Nephron progenitor cell (in vitro differentiated cells): ENCODE measurements at regions not wholly inside any gene's neighbourhood (a gene's known extent, or its start where the extent isn't known, plus 50 kb on each side); places are given as distances from the start of the nearest gene placed in this dataset.
A peak's percentile ranks its signal among the peaks of the same experiment; 100 is the strongest.

Source experiments
- DNase-seq: peaks from one replicate; pipeline ENCODE4 v3.0.0; 2021
- H3K27ac Mint-ChIP-seq: 2 replicates; pipeline ENCODE4 v1.8.0; 2021; ENCODE audit warnings: mild to moderate bottlenecking, moderate library complexity, mixed read lengths
- H3K27me3 Mint-ChIP-seq: 2 replicates; pipeline ENCODE4 v1.8.0; 2021; ENCODE audit warnings: mild to moderate bottlenecking, low read depth, mixed read lengths; ENCODE audit not compliant: poor library complexity
- H3K36me3 Mint-ChIP-seq: 2 replicates; pipeline ENCODE4 v1.8.0; 2021; ENCODE audit warnings: low read depth, mixed read lengths
- H3K4me1 Mint-ChIP-seq: 2 replicates; pipeline ENCODE4 v1.8.0; 2021; ENCODE audit warnings: mixed read lengths
- H3K4me3 Mint-ChIP-seq: 2 replicates; pipeline ENCODE4 v1.8.0; 2021; ENCODE audit warnings: mild to moderate bottlenecking, moderate library complexity, mixed read lengths
- H3K9me3 Mint-ChIP-seq: 2 replicates; pipeline ENCODE4 v1.8.0; 2021; ENCODE audit warnings: mild to moderate bottlenecking, moderate library complexity, mixed read lengths
- TF ChIP-seq, protein P1 (sequence below): fragments of 200-600 bp; sonication (generic); IDR thresholded peaks from 2 replicates; pipeline ENCODE4 v1.5.0; 2021; ENCODE audit warnings: antibody characterized with exemption

- no peaks in the 10 kb centered on the region for H3K27me3 Mint-ChIP-seq
- peaks cover 9% of the 10 kb centered on the region for H3K4me1 Mint-ChIP-seq
- H3K27ac Mint-ChIP-seq: no peak overlapping the region
- H3K4me3 Mint-ChIP-seq: no peak overlapping the region
- TF ChIP-seq, protein P1, sequence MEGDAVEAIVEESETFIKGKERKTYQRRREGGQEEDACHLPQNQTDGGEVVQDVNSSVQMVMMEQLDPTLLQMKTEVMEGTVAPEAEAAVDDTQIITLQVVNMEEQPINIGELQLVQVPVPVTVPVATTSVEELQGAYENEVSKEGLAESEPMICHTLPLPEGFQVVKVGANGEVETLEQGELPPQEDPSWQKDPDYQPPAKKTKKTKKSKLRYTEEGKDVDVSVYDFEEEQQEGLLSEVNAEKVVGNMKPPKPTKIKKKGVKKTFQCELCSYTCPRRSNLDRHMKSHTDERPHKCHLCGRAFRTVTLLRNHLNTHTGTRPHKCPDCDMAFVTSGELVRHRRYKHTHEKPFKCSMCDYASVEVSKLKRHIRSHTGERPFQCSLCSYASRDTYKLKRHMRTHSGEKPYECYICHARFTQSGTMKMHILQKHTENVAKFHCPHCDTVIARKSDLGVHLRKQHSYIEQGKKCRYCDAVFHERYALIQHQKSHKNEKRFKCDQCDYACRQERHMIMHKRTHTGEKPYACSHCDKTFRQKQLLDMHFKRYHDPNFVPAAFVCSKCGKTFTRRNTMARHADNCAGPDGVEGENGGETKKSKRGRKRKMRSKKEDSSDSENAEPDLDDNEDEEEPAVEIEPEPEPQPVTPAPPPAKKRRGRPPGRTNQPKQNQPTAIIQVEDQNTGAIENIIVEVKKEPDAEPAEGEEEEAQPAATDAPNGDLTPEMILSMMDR: no peak
- H3K9me3 Mint-ChIP-seq: no peaks in the 10 kb centered on the region
- no peak for DNase-seq
- peaks cover 20% of the 10 kb centered on the region for H3K36me3 Mint-ChIP-seq
Measured at GRCh38 chr13:73983109-73983508, 151.1 kb downstream of the KLF12 start.

- Mint-ChIP-seq H3K36me3 (peaks cover 29% of the 10 kb centered on the region), H3K27ac (no peak overlapping the region), H3K27me3 (no peaks in the 10 kb centered on the region), H3K4me1 (peaks cover 7% of the 10 kb centered on the region), H3K9me3 (peaks cover under 1% of the 10 kb centered on the region), H3K4me3 (no peak overlapping the region)
- peak; percentile 7 for DNase-seq
- TF ChIP-seq, protein P1: no peak
Measured at GRCh38 chr13:73981595-73981994, 152.6 kb downstream of the KLF12 start.

DNA sequence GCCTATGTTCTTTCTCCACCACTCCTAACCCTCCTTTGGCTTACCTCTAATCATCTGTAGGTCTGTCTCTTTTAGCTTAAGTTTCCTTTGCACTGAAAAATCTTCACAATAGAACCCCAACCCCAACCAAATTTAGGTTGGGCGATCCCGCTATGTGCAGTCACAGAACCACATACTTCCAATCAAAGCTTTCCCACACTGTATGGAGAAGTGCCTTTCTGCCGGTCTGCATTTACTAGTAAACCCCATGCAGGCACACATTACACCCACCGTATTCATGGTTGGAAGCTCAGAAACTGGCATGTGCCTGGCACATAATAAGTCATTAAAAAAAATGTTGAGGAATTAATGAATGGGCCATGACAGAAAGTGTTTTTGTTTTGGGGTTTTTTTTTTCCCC is 158.4 kb downstream of the KLF12 start:
- no peaks in the 10 kb centered on the region for H3K4me1 Mint-ChIP-seq
- H3K9me3 Mint-ChIP-seq: peaks cover 31% of the 10 kb centered on the region
- no peak overlapping the region for H3K27ac Mint-ChIP-seq
- TF ChIP-seq, protein P1: no peak
- H3K27me3 Mint-ChIP-seq: no peaks in the 10 kb centered on the region
- peaks cover 55% of the 10 kb centered on the region for H3K36me3 Mint-ChIP-seq
- H3K4me3 Mint-ChIP-seq: no peak overlapping the region
- no peak for DNase-seq

- TF ChIP-seq, protein P1: no peak
- no peaks in the 10 kb centered on the region for H3K4me1 Mint-ChIP-seq
- H3K4me3 Mint-ChIP-seq: no peak overlapping the region
- no peak for DNase-seq
- peaks cover 31% of the 10 kb centered on the region for H3K9me3 Mint-ChIP-seq
- peaks cover 52% of the 10 kb centered on the region for H3K36me3 Mint-ChIP-seq
- no peaks in the 10 kb centered on the region for H3K27me3 Mint-ChIP-seq
- no peak overlapping the region for H3K27ac Mint-ChIP-seq
Measured at GRCh38 chr13:73974051-73974450, 160.2 kb downstream of the KLF12 start.

- H3K27me3 Mint-ChIP-seq: no peaks in the 10 kb centered on the region
- H3K4me1 Mint-ChIP-seq: no peaks in the 10 kb centered on the region
- DNase-seq: no peak
- H3K36me3 Mint-ChIP-seq: peaks cover 47% of the 10 kb centered on the region
- H3K4me3 Mint-ChIP-seq: no peak overlapping the region
- peaks cover 31% of the 10 kb centered on the region for H3K9me3 Mint-ChIP-seq
- TF ChIP-seq, protein P1: no peak
- H3K27ac Mint-ChIP-seq: no peak overlapping the region
Measured at GRCh38 chr13:73973156-73973555, 161.0 kb downstream of the KLF12 start.

GRCh38 chr13:73972545-73972944 is 161.7 kb downstream of the KLF12 start:
- DNase-seq: no peak
- Mint-ChIP-seq H3K4me3 (no peak overlapping the region), H3K9me3 (peaks cover 31% of the 10 kb centered on the region), H3K36me3 (peaks cover 41% of the 10 kb centered on the region), H3K27ac (no peak overlapping the region), H3K27me3 (no peaks in the 10 kb centered on the region), H3K4me1 (no peaks in the 10 kb centered on the region)
- TF ChIP-seq, protein P1: no peak
